NB4 (cell line): ENCODE measurements at regions not wholly inside any gene's neighbourhood (a gene's known extent, or its start where the extent isn't known, plus 50 kb on each side); places are given as distances from the start of the nearest gene placed in this dataset.

Experiments
- CTCF ChIP-seq: IDR thresholded peaks from one replicate; pipeline ENCODE4 v1.5.1; 2012; ENCODE audit warnings: low read depth, low read length
- MAX ChIP-seq: IDR thresholded peaks from 2 replicates; pipeline ENCODE4 v1.6.1; 2011; ENCODE audit warnings: low read depth, low read length
- MYC ChIP-seq: IDR thresholded peaks from 2 replicates; pipeline ENCODE4 v1.6.1; 2011; ENCODE audit warnings: low read depth, low read length
- POLR2A ChIP-seq: IDR thresholded peaks from 2 replicates; pipeline ENCODE4 v1.6.1; 2011; ENCODE audit warnings: mild to moderate bottlenecking; ENCODE audit not compliant: insufficient read length; ENCODE audit errors: extremely low read depth

GRCh38 chr2:223187256-223187655, 135.3 kb downstream of the KCNE4 start:
- TF ChIP-seq CTCF: no peak
- TF ChIP-seq POLR2A: no peak
- no peak for TF ChIP-seq MAX
- TF ChIP-seq MYC: no peak
